ENCODE measurements at regions not wholly inside any gene's neighbourhood (a gene's known extent, or its start where the extent isn't known, plus 50 kb on each side); places are given as distances from the start of the nearest gene placed in this dataset.

- TF ChIP-seq CTCF (IDR thresholded peaks at IDR 0.05) (no peak), POLR2A (IDR thresholded peaks at IDR 0.05) (no peak)
Observed at GRCh38 chr18:33507019-33507418, 66.5 kb upstream of the CCDC178 start.

Data from heart left ventricle (tissue), 13 donors.